ENCODE measurements at regions not wholly inside any gene's neighbourhood (a gene's known extent, or its start where the extent isn't known, plus 50 kb on each side); places are given as distances from the start of the nearest gene placed in this dataset.

DNA sequence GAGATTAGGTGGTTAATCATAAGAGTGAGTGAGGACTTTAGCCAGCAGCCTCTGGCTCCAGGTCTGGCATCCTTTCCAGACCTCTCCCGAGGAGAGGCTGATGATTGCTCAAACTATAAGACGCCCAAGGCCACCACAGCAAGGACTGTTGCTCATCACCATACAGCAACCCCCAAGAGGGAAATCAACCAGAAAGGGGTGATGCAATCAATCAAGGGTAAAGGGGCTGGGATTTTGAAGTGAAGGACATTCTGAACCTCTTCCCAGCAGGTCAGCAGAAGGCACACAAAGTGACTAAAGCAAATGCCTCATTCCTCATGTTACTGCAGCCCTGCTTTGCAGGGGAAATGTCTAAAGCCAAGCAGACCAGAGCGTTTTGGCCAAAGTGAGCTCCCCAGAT lies 247.3 kb upstream of the IGF1R start:
- Histone ChIP-seq H3K27me3 (ENCODE audit: control insufficient read depth, insufficient read depth, low read length) (no peaks in the 10 kb centered on the region; the same call in 1 of the 2 replicates), H3K4me3 (ENCODE audit: low read depth, low read length) (no peak overlapping the region), H3K36me3 (ENCODE audit: control insufficient read depth, insufficient read depth, low read length) (no peaks in the 10 kb centered on the region)
- no peak for TF ChIP-seq CTCF (IDR thresholded peaks at IDR 0.05; ENCODE audit: insufficient read depth, low read depth, low read length)
- no peak for DNase-seq (ENCODE audit: low read depth)
- ChIA-PET POLR2A (no interaction called here), CTCF (interaction anchor here (1.0 kb wide), 1 partner anchor 27 kb away, joined by 3 read pairs; no protein-coding TSS in a partner anchor)

DNA sequence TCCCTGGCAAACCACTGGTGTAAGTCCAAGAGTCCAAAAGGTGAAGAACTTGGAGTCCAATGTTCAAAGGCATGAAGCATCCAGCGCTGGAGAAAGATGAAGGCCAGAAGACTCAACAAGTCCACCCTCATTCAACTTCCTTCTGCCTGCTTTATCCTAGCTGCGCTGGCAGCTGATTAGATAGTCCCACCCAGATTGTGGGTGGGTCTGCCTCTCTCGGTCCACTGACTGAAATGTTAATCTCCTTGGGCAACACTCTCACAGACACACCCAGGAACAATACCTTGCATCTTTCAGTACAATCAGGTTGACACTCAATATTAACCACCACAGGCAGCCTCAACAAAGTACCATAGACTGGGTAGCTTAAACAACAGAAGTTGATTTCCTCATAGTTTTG lies 245.9 kb upstream of the IGF1R start:
- no peak for DNase-seq (ENCODE audit: low read depth)
- CTCF ChIA-PET = no interaction called here

DNA sequence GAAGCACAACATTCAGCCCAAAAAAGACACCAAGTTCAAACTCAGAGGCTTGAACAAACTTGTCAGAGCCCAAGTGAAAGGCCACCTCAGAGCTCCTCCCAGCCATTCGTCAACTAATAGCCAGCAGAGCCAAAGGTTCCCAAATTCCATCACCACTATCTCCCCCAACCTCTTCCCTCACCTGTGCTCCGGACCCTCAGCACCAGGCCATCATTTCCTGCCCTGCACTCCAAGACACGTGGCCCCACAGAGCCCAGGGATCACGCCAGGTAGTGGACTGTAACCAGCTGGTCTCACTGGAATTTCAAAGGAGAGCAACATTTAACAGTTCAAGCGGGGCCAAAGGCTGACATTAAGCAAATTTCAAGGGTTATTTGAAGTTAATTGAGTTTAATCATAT lies 245.2 kb upstream of the IGF1R start:
- no peak for TF ChIP-seq CTCF (IDR thresholded peaks at IDR 0.05; ENCODE audit: insufficient read depth, low read depth, low read length)
- no peak for DNase-seq (ENCODE audit: low read depth)
- H3K36me3 ChIP-seq (ENCODE audit: control insufficient read depth, insufficient read depth, low read length) = no peaks in the 10 kb centered on the region
- H3K4me3 ChIP-seq (ENCODE audit: low read depth, low read length) = no peak overlapping the region
- ChIA-PET CTCF (no interaction called here), POLR2A (no interaction called here)
- H3K27me3 ChIP-seq (ENCODE audit: control insufficient read depth, insufficient read depth, low read length) = no peaks in the 10 kb centered on the region; the same call in 1 of the 2 replicates

More for the DNA sequence above, 245.9 kb upstream of the IGF1R start:
- POLR2A ChIA-PET = no interaction called here
- Histone ChIP-seq H3K36me3 (ENCODE audit: control insufficient read depth, insufficient read depth, low read length) (no peaks in the 10 kb centered on the region), H3K4me3 (ENCODE audit: low read depth, low read length) (no peak overlapping the region), H3K27me3 (ENCODE audit: control insufficient read depth, insufficient read depth, low read length) (no peaks in the 10 kb centered on the region; the same call in 1 of the 2 replicates)
- TF ChIP-seq CTCF (IDR thresholded peaks at IDR 0.05; ENCODE audit: insufficient read depth, low read depth, low read length) = no peak

GRCh38 chr15:98403569-98403968 lies 244.8 kb upstream of the IGF1R start:
- DNase-seq (ENCODE audit: low read depth) = no peak
- Histone ChIP-seq H3K27me3 (ENCODE audit: control insufficient read depth, insufficient read depth, low read length) (no peaks in the 10 kb centered on the region; the same call in 1 of the 2 replicates), H3K4me3 (ENCODE audit: low read depth, low read length) (no peak overlapping the region), H3K36me3 (ENCODE audit: control insufficient read depth, insufficient read depth, low read length) (no peaks in the 10 kb centered on the region)
- CTCF ChIA-PET = no interaction called here
- POLR2A ChIA-PET = no interaction called here
- no peak for TF ChIP-seq CTCF (IDR thresholded peaks at IDR 0.05; ENCODE audit: insufficient read depth, low read depth, low read length)

- no peaks in the 10 kb centered on the region; the same call in 1 of the 2 replicates for H3K27me3 ChIP-seq (ENCODE audit: control insufficient read depth, insufficient read depth, low read length)
- no peak overlapping the region for H3K4me3 ChIP-seq (ENCODE audit: low read depth, low read length)
- no peaks in the 10 kb centered on the region for H3K36me3 ChIP-seq (ENCODE audit: control insufficient read depth, insufficient read depth, low read length)
- CTCF ChIA-PET = interaction anchor here (1.0 to 1.5 kb wide), 2 partner anchors 16 to 17 kb away, joined by 3 to 7 read pairs; no protein-coding TSS in a partner anchor
- no peak for TF ChIP-seq CTCF (IDR thresholded peaks at IDR 0.05; ENCODE audit: insufficient read depth, low read depth, low read length)
- POLR2A ChIA-PET = no interaction called here
- no peak for DNase-seq (ENCODE audit: low read depth)
Observed at GRCh38 chr15:98405013-98405412, 243.3 kb upstream of the IGF1R start.
